H1 (cell line): ENCODE measurements at regions not wholly inside any gene's neighbourhood (a gene's known extent, or its start where the extent isn't known, plus 50 kb on each side); places are given as distances from the start of the nearest gene placed in this dataset.

Experiments used
- CTCF ChIA-PET: fragments of 300-600 bp; sonication (Branson Sonifier 250); formaldehyde crosslinking; loops from one replicate; lab custom pipeline; 2021; ENCODE audit not compliant: partially characterized antibody; lab: Charles Lee
- POLR2A ChIA-PET: fragments of 300-600 bp; sonication (Branson Sonifier 250); formaldehyde crosslinking; loops from one replicate; lab custom pipeline; 2021; ENCODE audit warnings: inconsistent platforms; ENCODE audit not compliant: partially characterized antibody; lab: Charles Lee
- DNase-seq, 2 experiments: peaks; one replicate each; pipeline versions ENCODE4 v3.0.0 to v3.0.0-alpha.2; 2010 to 2022; ENCODE audit warnings: low spot score in 2 of 2, low read depth in 1 of 2, mixed read lengths in 1 of 2
- FAIRE-seq: peaks from 2 replicates; lab custom pipeline; 2011; peaks lifted over from hg19 to GRCh38; lab: Jason Lieb, UNC
- H2AFZ ChIP-seq: 2 replicates; pipeline ENCODE4 v1.8.1; 2012; ENCODE audit warnings: low read length, inconsistent platforms
- H2AK5ac ChIP-seq: 2 replicates; pipeline ENCODE4 v1.6.1; 2013; ENCODE audit warnings: low read depth, low read length
- H2BK120ac ChIP-seq: replicated peaks from 2 replicates; pipeline ENCODE3; 2013; ENCODE audit warnings: low read depth, low read length, inconsistent platforms
- H2BK12ac ChIP-seq: 2 replicates; pipeline ENCODE4 v1.6.1; 2013; ENCODE audit warnings: low read depth, low read length
- H2BK15ac ChIP-seq: 2 replicates; pipeline ENCODE4 v1.6.1; 2013; ENCODE audit warnings: low read length
- H2BK20ac ChIP-seq: 2 replicates; pipeline ENCODE4 v1.6.1; 2013; ENCODE audit warnings: low read length
- H2BK5ac ChIP-seq: 2 replicates; pipeline ENCODE4 v1.6.1; 2013; ENCODE audit warnings: low read depth, low read length
- H3K14ac ChIP-seq: 2 replicates; pipeline ENCODE4 v1.6.1; 2013; ENCODE audit warnings: inconsistent platforms; ENCODE audit not compliant: insufficient read length
- H3K18ac ChIP-seq: 2 replicates; pipeline ENCODE4 v1.6.1; 2013; ENCODE audit warnings: low read length; ENCODE audit errors: extremely low read depth
- H3K23ac ChIP-seq: 2 replicates; pipeline ENCODE4 v1.6.1; 2013; ENCODE audit warnings: inconsistent platforms; ENCODE audit not compliant: insufficient read length
- H3K23me2 ChIP-seq: 2 replicates; pipeline ENCODE4 v1.6.1; 2013; ENCODE audit warnings: low read depth, low read length
- H3K27ac ChIP-seq: 2 replicates; pipeline ENCODE4 v1.6.1; 2011; ENCODE audit warnings: low read depth, low read length, inconsistent platforms
- H3K27me3 ChIP-seq, 4 experiments: replicated peaks in 1 of 4; 1 replicate in 1 of 4; 2 replicates in 3 of 4; pipeline versions ENCODE4 v1.6.1 to v1.8.1; 2011 to 2013; ENCODE audit warnings: low read length in 3 of 4, mild to moderate bottlenecking in 3 of 4, inconsistent platforms in 2 of 4, mixed read lengths in 2 of 4, moderate library complexity in 1 of 4; ENCODE audit not compliant: control insufficient read depth in 3 of 4, insufficient read depth in 3 of 4; ENCODE audit errors: extremely low read depth in 1 of 4
- H3K36me3 ChIP-seq, 4 experiments: 2 replicates each; pipeline versions ENCODE4 v1.6.1 to v1.8.1; 2011 to 2013; ENCODE audit warnings: mild to moderate bottlenecking in 4 of 4, low read length in 3 of 4, moderate library complexity in 2 of 4, control low read depth in 1 of 4, inconsistent platforms in 1 of 4; ENCODE audit not compliant: insufficient read depth in 4 of 4, control insufficient read depth in 2 of 4
- H3K4ac ChIP-seq: replicated peaks from 2 replicates; pipeline ENCODE3; 2013; ENCODE audit warnings: low read length, low read depth, mixed read lengths, inconsistent platforms; ENCODE audit not compliant: insufficient read length
- H3K4me1 ChIP-seq, 4 experiments: replicated peaks in 1 of 4; 1 replicate in 1 of 4; 2 replicates in 3 of 4; pipeline versions ENCODE4 v1.6.1 to v1.8.1; 2011 to 2013; ENCODE audit warnings: low read length in 3 of 4, inconsistent platforms in 2 of 4, mixed read lengths in 1 of 4; ENCODE audit not compliant: insufficient read depth in 4 of 4, control insufficient read depth in 3 of 4
- H3K4me2 ChIP-seq, 2 experiments: 2 replicates each; pipeline versions ENCODE4 v1.6.1 to v1.8.1; 2011 to 2013; ENCODE audit warnings: low read depth in 2 of 2, low read length in 2 of 2, control low read depth in 1 of 2, inconsistent platforms in 1 of 2, mild to moderate bottlenecking in 1 of 2; ENCODE audit not compliant: insufficient read depth in 1 of 2
- H3K4me3 ChIP-seq, 4 experiments: fragments of 200-600, 300-600 bp in 1 of 4; sonication (generic), shearing (Covaris generic), sonication (Bioruptor Twin) in 1 of 4; 2 replicates each; pipeline versions ENCODE4 v1.5.1 to v1.8.1; 2011 to 2016; ENCODE audit warnings: low read length in 4 of 4, low read depth in 3 of 4, control low read depth in 2 of 4, inconsistent platforms in 2 of 4, mild to moderate bottlenecking in 2 of 4, mixed read lengths in 1 of 4, moderate library complexity in 1 of 4; ENCODE audit not compliant: insufficient read depth in 2 of 4; ENCODE audit errors: extremely low read depth in 1 of 4
- H3K56ac ChIP-seq: replicated peaks from 2 replicates; pipeline ENCODE3; 2013; ENCODE audit warnings: low read depth, mild to moderate bottlenecking, mixed read lengths, low read length, inconsistent platforms; ENCODE audit not compliant: insufficient read length
- H3K79me1 ChIP-seq: 2 replicates; pipeline ENCODE4 v1.6.1; 2013; ENCODE audit warnings: low read depth, low read length, control low read depth
- H3K79me2 ChIP-seq, 2 experiments: 2 replicates each; pipeline versions ENCODE4 v1.6.1 to v1.8.1; 2012 to 2013; ENCODE audit warnings: low read length in 2 of 2, mild to moderate bottlenecking in 2 of 2, inconsistent platforms in 1 of 2; ENCODE audit not compliant: insufficient read depth in 2 of 2, control insufficient read depth in 1 of 2
- H3K9ac ChIP-seq, 4 experiments: replicated peaks in 1 of 4; 1 replicate in 1 of 4; 2 replicates in 3 of 4; pipeline versions ENCODE4 v1.6.1 to v1.8.1; 2011 to 2013; ENCODE audit warnings: low read depth in 3 of 4, low read length in 3 of 4, control low read depth in 2 of 4, mild to moderate bottlenecking in 2 of 4, moderate library complexity in 2 of 4, inconsistent platforms in 1 of 4; ENCODE audit errors: extremely low read depth in 1 of 4
- H3K9me3 ChIP-seq, 2 experiments: 2 replicates each; pipeline versions ENCODE4 v1.6.1 to v1.8.1; 2012 to 2013; ENCODE audit warnings: mild to moderate bottlenecking in 2 of 2, moderate library complexity in 2 of 2, control low read depth in 1 of 2, inconsistent platforms in 1 of 2, low read depth in 1 of 2, low read length in 1 of 2, mixed read lengths in 1 of 2; ENCODE audit not compliant: insufficient read depth in 2 of 2
- H4K20me1 ChIP-seq, 2 experiments: replicated peaks in 1 of 2; 2 replicates each; pipeline versions ENCODE3 to v1.8.1; 2011 to 2013; ENCODE audit warnings: inconsistent platforms in 2 of 2, low read length in 2 of 2, mild to moderate bottlenecking in 1 of 2; ENCODE audit not compliant: insufficient read depth in 2 of 2, control insufficient read depth in 1 of 2
- H4K5ac ChIP-seq: 2 replicates; pipeline ENCODE4 v1.6.1; 2013; ENCODE audit warnings: low read length, low read depth, mixed read lengths, inconsistent platforms; ENCODE audit not compliant: insufficient read length
- H4K8ac ChIP-seq: 2 replicates; pipeline ENCODE4 v1.8.0; 2013; ENCODE audit warnings: mild to moderate bottlenecking, moderate library complexity, low read length, inconsistent platforms; ENCODE audit not compliant: insufficient read depth; ENCODE audit errors: extremely low read depth
- H4K91ac ChIP-seq: replicated peaks from 2 replicates; pipeline ENCODE3; 2013; ENCODE audit warnings: low read length, mixed read lengths, inconsistent platforms; ENCODE audit not compliant: insufficient read length
- CBX8 ChIP-seq: fragments of 300-800, 300-1000 bp; sonication (generic); IDR thresholded peaks from 2 replicates; pipeline ENCODE4 v1.7.1; 2016; ENCODE audit warnings: low read depth, low read length, borderline replicate concordance
- WGBS, 2 experiments: shearing (Covaris generic) in 1 of 2; methylation state at CpG; one replicate each; pipeline versions ENCODE4 v1.1.6 to v1.1.7; 2013 to 2015; ENCODE audit warnings: low lambda C conversion rate in 2 of 2, mixed read lengths in 2 of 2, inconsistent platforms in 1 of 2, low coverage in 1 of 2, missing lambda C conversion rate in 1 of 2; ENCODE audit not compliant: insufficient replicate concordance in 2 of 2, insufficient coverage in 1 of 2, insufficient read length in 1 of 2; ENCODE audit errors: extremely low coverage in 1 of 2, missing lambda C conversion rate in 1 of 2; 5-methylcytosine and 5-hydroxymethylcytosine counted together

DNA sequence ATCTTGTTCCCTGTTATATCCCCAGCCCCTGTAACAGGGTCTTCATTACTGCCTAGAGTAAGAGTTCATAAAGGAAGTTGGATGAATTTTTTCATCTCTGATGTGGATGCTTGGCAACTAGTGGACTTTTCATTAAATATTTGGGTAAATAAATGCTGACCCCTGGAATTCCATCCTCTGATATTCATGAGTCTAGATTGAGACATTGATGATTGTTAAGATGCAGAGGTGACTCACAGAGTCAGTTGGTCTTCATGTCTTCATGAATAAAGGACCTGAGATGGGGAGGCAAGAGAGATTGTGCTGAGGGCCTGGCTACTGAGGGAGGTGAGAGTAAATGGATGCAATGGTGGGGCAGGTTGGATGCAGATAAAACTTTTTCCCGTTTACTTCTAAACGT is 132.7 kb upstream of the NT5C1B start:
- Histone ChIP-seq H3K4me1 (no peaks in the 10 kb centered on the region), H2BK12ac (no peak overlapping the region), H4K5ac (no peak overlapping the region), H3K14ac (no peak overlapping the region), H3K27me3 (no peaks in the 10 kb centered on the region), H2BK120ac (no peak overlapping the region), H3K23ac (no peak overlapping the region), H3K79me1 (no peaks in the 10 kb centered on the region), H2AK5ac (no peak overlapping the region), H3K9ac (no peak overlapping the region), H3K23me2 (no peaks in the 10 kb centered on the region), H3K79me2 (no peaks in the 10 kb centered on the region), H3K4me2 (no peak overlapping the region), H3K9me3 (no peaks in the 10 kb centered on the region), H4K8ac (peak overlapping the region; percentile 65; the same call in 1 of the 2 replicates), H3K18ac (no peak overlapping the region), H3K4me3 (no peak overlapping the region), H2BK20ac (no peak overlapping the region), H3K56ac (no peak overlapping the region), H2BK5ac (no peak overlapping the region), H3K27ac (no peak overlapping the region), H3K4ac (no peak overlapping the region), H2AFZ (no peak overlapping the region), H2BK15ac (no peak overlapping the region), H3K36me3 (no peaks in the 10 kb centered on the region), H4K20me1 (peaks cover 0 to 2% of the 10 kb centered on the region in 2 experiments), H4K91ac (no peak overlapping the region)
- WGBS, 2 experiments = 100% methylated on average over 2 of the region's 2 CpGs; no CpG with 5 or more reads in 1 of the 2 experiments
- POLR2A ChIA-PET = no interaction called here
- FAIRE-seq (no peak), DNase-seq (no peak)
- CTCF ChIA-PET = no interaction called here
- TF ChIP-seq CBX8 = no peak
